Omental fat pad (tissue), 3 donors: ENCODE measurements at regions not wholly inside any gene's neighbourhood (a gene's known extent, or its start where the extent isn't known, plus 50 kb on each side); places are given as distances from the start of the nearest gene placed in this dataset.

Experiments used
- ATAC-seq: fragments of 150-250 bp; one replicate; pipeline ENCODE4 v1.9.1; 2016; ENCODE audit warnings: mild to moderate bottlenecking, moderate library complexity; ENCODE audit not compliant: low FRiP score
- DNase-seq: peaks from one replicate; pipeline ENCODE4 v3.0.0-alpha.2; 2019; ENCODE audit warnings: low spot score
- TF ChIP-seq, protein P1 (sequence below), 3 donors: fragments of 450-650 bp; IDR thresholded peaks; one replicate each; pipeline ENCODE4 v1.5.1; 2016 to 2017; ENCODE audit warnings: antibody characterized with exemption in 3 of 3, mild to moderate bottlenecking in 3 of 3, moderate library complexity in 2 of 3

DNA sequence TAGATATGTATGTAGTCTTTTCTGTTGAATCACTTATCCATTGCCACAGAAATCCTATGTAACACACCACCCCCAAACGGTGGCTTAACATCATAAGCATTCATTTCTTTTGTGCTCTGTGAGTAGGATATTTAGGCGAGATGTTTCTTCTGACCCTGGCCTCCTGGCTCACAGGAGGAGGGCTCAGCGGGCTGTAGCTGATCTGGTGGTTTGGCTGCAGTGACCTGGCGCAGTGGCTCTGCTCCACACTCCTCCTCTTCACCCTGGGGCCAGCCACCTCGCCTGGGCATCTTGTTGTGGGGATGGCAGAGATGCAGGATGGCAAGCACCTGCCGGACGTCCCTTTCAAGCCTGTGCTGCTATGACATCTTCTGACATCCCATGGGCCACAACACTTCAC is 147.1 kb upstream of the IRS2 start:
- no peak for ATAC-seq
- TF ChIP-seq, protein P1, sequence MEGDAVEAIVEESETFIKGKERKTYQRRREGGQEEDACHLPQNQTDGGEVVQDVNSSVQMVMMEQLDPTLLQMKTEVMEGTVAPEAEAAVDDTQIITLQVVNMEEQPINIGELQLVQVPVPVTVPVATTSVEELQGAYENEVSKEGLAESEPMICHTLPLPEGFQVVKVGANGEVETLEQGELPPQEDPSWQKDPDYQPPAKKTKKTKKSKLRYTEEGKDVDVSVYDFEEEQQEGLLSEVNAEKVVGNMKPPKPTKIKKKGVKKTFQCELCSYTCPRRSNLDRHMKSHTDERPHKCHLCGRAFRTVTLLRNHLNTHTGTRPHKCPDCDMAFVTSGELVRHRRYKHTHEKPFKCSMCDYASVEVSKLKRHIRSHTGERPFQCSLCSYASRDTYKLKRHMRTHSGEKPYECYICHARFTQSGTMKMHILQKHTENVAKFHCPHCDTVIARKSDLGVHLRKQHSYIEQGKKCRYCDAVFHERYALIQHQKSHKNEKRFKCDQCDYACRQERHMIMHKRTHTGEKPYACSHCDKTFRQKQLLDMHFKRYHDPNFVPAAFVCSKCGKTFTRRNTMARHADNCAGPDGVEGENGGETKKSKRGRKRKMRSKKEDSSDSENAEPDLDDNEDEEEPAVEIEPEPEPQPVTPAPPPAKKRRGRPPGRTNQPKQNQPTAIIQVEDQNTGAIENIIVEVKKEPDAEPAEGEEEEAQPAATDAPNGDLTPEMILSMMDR (IDR thresholded peaks at IDR 0.05): no peak
- no peak for DNase-seq

DNA sequence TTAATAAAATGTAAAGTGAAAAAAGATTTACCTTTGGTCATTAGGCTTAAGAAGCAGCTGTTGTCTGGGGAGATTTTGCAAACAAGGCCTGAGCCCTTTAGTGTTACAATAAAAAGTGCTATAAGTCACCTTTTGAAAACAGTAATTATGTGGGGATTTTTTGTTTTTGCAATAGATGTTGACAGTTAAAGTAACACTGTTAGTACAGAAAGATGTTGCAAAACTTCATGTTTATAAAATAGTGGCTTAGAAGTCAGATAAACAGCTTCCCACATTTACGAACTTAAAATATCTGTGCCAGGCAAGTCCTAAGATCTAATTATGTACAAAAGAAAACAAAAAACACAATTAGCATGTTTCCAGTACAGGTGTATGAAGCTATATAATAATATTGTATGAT is 138.0 kb upstream of the IRS2 start:
- ATAC-seq: no peak
- no peak for DNase-seq
- TF ChIP-seq, protein P1 (IDR thresholded peaks at IDR 0.05): no peak

DNA sequence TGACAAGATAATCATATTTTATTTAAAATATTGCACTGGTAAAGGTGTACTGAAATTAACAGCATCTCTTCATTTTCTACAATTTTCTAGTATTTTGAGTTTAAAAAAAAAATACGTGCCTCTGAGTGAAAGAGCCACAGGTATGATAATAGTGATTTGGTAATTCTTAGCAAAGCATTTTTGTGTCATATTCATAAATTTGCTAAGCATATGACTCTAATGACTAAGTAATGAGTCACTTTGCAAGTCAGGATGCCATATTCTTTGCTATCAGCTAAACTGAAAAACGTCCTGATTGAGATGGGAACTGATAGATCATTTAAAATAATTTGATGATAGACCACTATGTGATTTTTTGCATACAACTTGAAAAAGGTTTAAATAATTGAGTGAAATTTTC is 136.1 kb upstream of the IRS2 start:
- TF ChIP-seq, protein P1 (IDR thresholded peaks at IDR 0.05): no peak
- DNase-seq (no peak), ATAC-seq (no peak)

DNA sequence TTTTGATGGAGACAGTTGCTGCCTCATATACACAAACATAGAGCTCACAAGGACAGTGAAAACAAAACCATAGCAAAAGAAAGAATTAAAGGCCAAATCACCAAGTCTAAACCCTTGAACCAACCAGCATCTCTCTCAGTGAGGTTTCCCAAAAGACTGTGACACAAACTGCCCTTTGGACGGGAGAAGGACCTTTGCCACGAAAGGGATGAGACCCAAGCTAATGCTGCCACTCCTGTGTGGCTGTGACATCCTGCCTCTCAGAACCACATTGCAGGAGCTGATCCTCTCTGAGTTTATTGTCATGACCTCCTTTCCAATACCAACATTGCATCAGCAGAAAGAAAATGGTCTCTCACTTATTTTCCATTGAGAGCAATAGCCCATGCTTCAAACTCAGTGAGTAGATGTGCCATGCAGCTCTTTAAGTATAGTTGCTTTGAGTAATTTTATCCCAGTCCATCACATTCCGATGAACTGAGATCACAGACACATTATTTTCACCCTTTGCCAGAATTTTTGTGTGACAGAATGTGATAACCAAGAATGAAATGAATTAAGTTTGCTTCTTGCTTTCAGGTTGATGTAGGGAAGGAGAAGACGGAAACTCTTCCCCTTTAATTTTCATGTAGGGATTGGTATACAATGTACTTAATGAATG is 133.5 kb upstream of the IRS2 start:
- ATAC-seq (no peak), DNase-seq (no peak)
- TF ChIP-seq, protein P1 (IDR thresholded peaks at IDR 0.05): no peak

DNA sequence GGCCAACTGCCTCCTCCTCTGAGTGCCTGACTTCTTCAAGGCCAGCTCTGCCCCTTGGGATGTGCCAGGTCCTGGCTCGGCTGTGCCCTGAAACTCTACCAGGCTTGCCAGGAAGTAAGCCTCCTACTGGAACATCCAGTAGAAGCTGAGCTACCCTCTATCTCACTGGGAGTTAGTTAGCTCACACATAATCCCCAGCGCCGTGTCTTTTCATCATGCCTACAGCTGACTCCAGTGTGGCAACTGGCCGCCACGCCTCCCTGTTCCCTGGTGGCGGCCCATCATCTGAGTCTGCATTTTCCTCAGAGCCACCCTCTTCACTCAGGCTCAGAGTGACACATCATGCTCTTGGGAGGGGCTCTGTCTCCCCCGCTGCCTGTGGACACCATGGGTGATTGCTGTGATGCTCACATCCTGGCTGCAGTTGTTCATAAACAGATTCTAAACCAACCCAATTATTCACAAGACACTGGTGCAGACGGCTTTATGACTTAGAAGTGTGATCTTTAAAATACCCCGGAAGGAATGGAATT is 131.9 kb upstream of the IRS2 start:
- peak; percentile 52 for ATAC-seq

DNA sequence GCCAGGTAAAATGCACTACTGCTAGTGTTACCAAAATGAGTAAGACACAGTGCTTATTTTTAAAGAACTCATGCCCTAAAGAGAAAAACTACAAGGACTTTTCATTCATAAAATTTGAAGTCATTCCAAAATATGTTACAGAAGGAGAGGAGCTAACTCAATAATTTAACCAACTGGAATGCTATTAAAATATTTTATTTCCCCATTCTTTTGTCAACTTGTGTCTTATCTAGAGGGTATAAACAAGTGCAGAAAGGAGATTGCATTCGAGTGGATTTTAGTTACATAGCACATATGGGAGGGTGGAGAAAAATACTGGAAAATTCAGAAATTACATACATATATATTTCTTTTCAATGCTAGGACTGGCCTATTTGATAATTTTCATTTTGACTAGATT is 131.0 kb upstream of the IRS2 start:
- ATAC-seq (no peak), DNase-seq (no peak)
- TF ChIP-seq, protein P1 (IDR thresholded peaks at IDR 0.05): no peak

More for the DNA sequence above, 131.9 kb upstream of the IRS2 start:
- TF ChIP-seq, protein P1 (IDR thresholded peaks at IDR 0.05): no peak
- DNase-seq: no peak

DNA sequence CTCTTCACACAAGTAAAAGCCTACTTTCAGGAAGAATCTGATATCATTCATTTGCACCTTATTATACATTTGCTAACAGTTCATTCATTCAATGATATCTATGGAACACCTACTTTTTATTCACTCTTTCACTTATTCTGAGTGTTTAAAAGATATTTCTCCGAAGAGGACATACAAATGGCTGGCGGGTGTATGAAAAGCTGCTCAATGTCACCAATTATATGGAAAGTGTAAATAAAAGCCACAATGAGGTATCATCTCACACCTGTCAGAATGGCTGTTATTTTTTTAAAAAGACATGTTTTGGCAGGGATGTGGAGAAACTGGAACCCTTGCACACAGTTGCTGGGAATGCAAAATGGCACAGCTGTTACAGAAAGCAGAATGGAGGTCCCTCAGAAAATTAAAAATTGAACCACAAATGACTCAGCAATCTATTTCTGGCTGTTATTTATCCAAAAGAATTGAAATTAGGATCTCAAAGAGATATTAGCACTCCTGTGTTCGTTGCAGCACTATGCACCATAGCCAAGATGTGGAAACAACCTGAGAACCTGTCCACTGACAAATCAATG is 127.6 kb upstream of the IRS2 start:
- DNase-seq (no peak), ATAC-seq (no peak)
- TF ChIP-seq, protein P1 (IDR thresholded peaks at IDR 0.05): no peak
